HCT116 (cell line): ENCODE measurements at regions not wholly inside any gene's neighbourhood (a gene's known extent, or its start where the extent isn't known, plus 50 kb on each side); places are given as distances from the start of the nearest gene placed in this dataset.

Experiments used
- ATAC-seq: fragments of 200-7000 bp; cut with Tn5 transposase; 2 replicates; pipeline ENCODE4 v1.9.1; 2020; ENCODE audit warnings: mild to moderate bottlenecking, moderate library complexity
- BruUV-seq: library from RNA; stranded (reverse); fragments of 400-500 nt; replicated peaks from 2 replicates; lab custom pipeline; 2021; lab: Mats Ljungman, UMichigan
- CTCF ChIA-PET: fragments of 300-600 bp; sonication (Branson Sonifier 250); formaldehyde crosslinking; loops from one replicate; lab custom pipeline; 2021; ENCODE audit warnings: antibody characterized with exemption; lab: Charles Lee
- POLR2A ChIA-PET: fragments of 300-600, 350-600 bp; sonication (Branson Sonifier 250); formaldehyde crosslinking; loops from one replicate; lab custom pipeline; 2021; ENCODE audit warnings: antibody characterized with exemption; lab: Charles Lee
- RAD21 ChIA-PET, 2 experiments: fragments of 300-600 bp; sonication (Branson Sonifier 250); formaldehyde crosslinking; loops; one replicate each; lab custom pipeline; 2023; ENCODE audit warnings: low total read pairs in 2 of 2; ENCODE audit not compliant: uncharacterized antibody in 2 of 2, unreplicated experiment in 2 of 2, low non-redundant PET in 1 of 2; lab: Charles Lee
- DNase-seq: peaks from one replicate; pipeline ENCODE4 v3.0.0-alpha.2; 2010; ENCODE audit warnings: low read depth, low spot score
- H2AFZ ChIP-seq: fragments of 200-600 bp; shearing (Covaris generic), sonication (generic); 2 replicates; pipeline ENCODE4 v1.6.1; 2017; ENCODE audit warnings: low read depth, mixed run types, mixed read lengths, antibody characterized with exemption, low read length; ENCODE audit not compliant: poor library complexity, severe bottlenecking
- H3K27ac ChIP-seq: 2 replicates; pipeline ENCODE4 v1.5.1; 2012; ENCODE audit warnings: low read depth, low read length
- H3K27me3 ChIP-seq: fragments of 200-600 bp; sonication (generic); 2 replicates; pipeline ENCODE4 v1.6.1; 2016; ENCODE audit warnings: mixed run types, low read length, mixed read lengths; ENCODE audit not compliant: insufficient read depth
- H3K36me3 ChIP-seq, 2 experiments: fragments of 200-500 bp in 1 of 2; fragments of 200-600 bp in 1 of 2; sonication (Bioruptor generic) in 1 of 2; sonication (generic) in 1 of 2; 2 replicates each; pipeline versions ENCODE4 v1.5.1 to v1.6.1; 2014 to 2016; ENCODE audit warnings: low read length in 2 of 2, inconsistent platforms in 1 of 2, mixed read lengths in 1 of 2, mixed run types in 1 of 2; ENCODE audit not compliant: insufficient read depth in 2 of 2, control insufficient read depth in 1 of 2
- H3K4me1 ChIP-seq, 2 experiments: fragments of 200-600 bp in 1 of 2; sonication (generic) in 1 of 2; 2 replicates each; pipeline versions ENCODE4 v1.5.1 to v1.6.1; 2012 to 2017; ENCODE audit warnings: low read length in 2 of 2, inconsistent platforms in 1 of 2, mild to moderate bottlenecking in 1 of 2, mixed read lengths in 1 of 2, mixed run types in 1 of 2, moderate library complexity in 1 of 2; ENCODE audit not compliant: insufficient read depth in 2 of 2, control insufficient read depth in 1 of 2
- H3K4me2 ChIP-seq: fragments of 200-600 bp; sonication (generic); 2 replicates; pipeline ENCODE4 v1.6.1; 2017; ENCODE audit warnings: mixed run types, low read length, mixed read lengths
- H3K4me3 ChIP-seq, 2 experiments: fragments of 200-600 bp in 1 of 2; sonication (generic) in 1 of 2; replicated peaks in 1 of 2; 2 replicates each; pipeline ENCODE4 v1.5.1; 2011 to 2016; ENCODE audit warnings: low read length in 2 of 2, control low read depth in 1 of 2, low read depth in 1 of 2, mild to moderate bottlenecking in 1 of 2, mixed read lengths in 1 of 2, mixed run types in 1 of 2
- H3K79me2 ChIP-seq: fragments of 200-600 bp; sonication (generic); 2 replicates; pipeline ENCODE4 v1.6.1; 2017; ENCODE audit warnings: mild to moderate bottlenecking, mixed run types, low read length, moderate library complexity, mixed read lengths; ENCODE audit not compliant: insufficient read depth
- H3K9ac ChIP-seq: fragments of 200-600 bp; sonication (generic); 2 replicates; pipeline ENCODE4 v1.6.1; 2016; ENCODE audit warnings: low read length, mixed read lengths
- H3K9me2 ChIP-seq: fragments of 200-600 bp; sonication (generic), shearing (Covaris generic); 2 replicates; pipeline ENCODE4 v1.6.1; 2017; ENCODE audit warnings: mixed run types, mild to moderate bottlenecking, moderate library complexity; ENCODE audit not compliant: insufficient read depth
- H3K9me3 ChIP-seq, 2 experiments: fragments of 200-500 bp in 1 of 2; fragments of 200-600 bp in 1 of 2; sonication (Bioruptor generic) in 1 of 2; sonication (generic) in 1 of 2; 2 replicates each; pipeline ENCODE4 v1.6.1; 2014 to 2017; ENCODE audit warnings: low read length in 2 of 2, mixed read lengths in 2 of 2, inconsistent platforms in 1 of 2, low read depth in 1 of 2, mild to moderate bottlenecking in 1 of 2, mixed run types in 1 of 2, moderate library complexity in 1 of 2; ENCODE audit not compliant: control insufficient read depth in 1 of 2, insufficient read depth in 1 of 2
- H4K20me1 ChIP-seq: fragments of 200-600 bp; sonication (generic), shearing (Covaris generic); 2 replicates; pipeline ENCODE4 v1.6.1; 2017; ENCODE audit warnings: mixed run types, mild to moderate bottlenecking, moderate library complexity; ENCODE audit not compliant: insufficient read depth
- CBX3 ChIP-seq: IDR thresholded peaks from 2 replicates; pipeline ENCODE4 v1.6.1; 2012; ENCODE audit warnings: low read depth
- CEBPB ChIP-seq: IDR thresholded peaks from 2 replicates; pipeline ENCODE4 v1.6.1; 2012; ENCODE audit warnings: low read depth
- EGR1 ChIP-seq: IDR thresholded peaks from 2 replicates; pipeline ENCODE4 v1.6.1; 2012; ENCODE audit warnings: low read depth
- EZH2 ChIP-seq: fragments of 200-600 bp; sonication (generic); IDR thresholded peaks from 2 replicates; pipeline ENCODE4 v1.6.1; 2017; ENCODE audit warnings: antibody characterized with exemption, mixed run types
- EZH2phosphoT487 ChIP-seq: fragments of 200-600 bp; IDR thresholded peaks from 2 replicates; pipeline ENCODE4 v1.6.1; 2018; ENCODE audit warnings: antibody characterized with exemption, borderline replicate concordance
- JUND ChIP-seq: IDR thresholded peaks from 2 replicates; pipeline ENCODE4 v1.6.1; 2012
- POLR2A ChIP-seq: IDR thresholded peaks from 2 replicates; pipeline ENCODE4 v1.7.0; 2011; ENCODE audit warnings: borderline replicate concordance; ENCODE audit not compliant: insufficient read depth, insufficient read length; ENCODE audit errors: extremely low read depth
- POLR2AphosphoS5 ChIP-seq: IDR thresholded peaks from 2 replicates; pipeline ENCODE4 v1.6.1; 2011; ENCODE audit warnings: mild to moderate bottlenecking, low read depth, low read length, moderate library complexity
- SIN3A ChIP-seq: IDR thresholded peaks from 2 replicates; pipeline ENCODE4 v1.6.1; 2012; ENCODE audit warnings: low read depth
- SRF ChIP-seq: IDR thresholded peaks from 2 replicates; pipeline ENCODE4 v1.6.1; 2012; ENCODE audit warnings: low read depth
- TCF7L2 ChIP-seq: IDR thresholded peaks from 2 replicates; pipeline ENCODE4 v1.7.0; 2011; ENCODE audit warnings: borderline replicate concordance, inconsistent platforms; ENCODE audit not compliant: insufficient read depth, insufficient read length; ENCODE audit errors: extremely low read depth
- YY1 ChIP-seq: IDR thresholded peaks from 2 replicates; pipeline ENCODE4 v1.6.1; 2011; ENCODE audit warnings: low read length, low read depth, moderate library complexity, mild to moderate bottlenecking; ENCODE audit not compliant: insufficient replicate concordance; ENCODE audit errors: extremely low read depth
- ZFX ChIP-seq: fragments of 450-650 bp; IDR thresholded peaks from 2 replicates; pipeline ENCODE4 v1.6.1; 2017
- ZNF274 ChIP-seq: fragments of 200-500 bp; sonication (Bioruptor generic); IDR thresholded peaks from 2 replicates; pipeline ENCODE4 v1.6.1; 2014; ENCODE audit warnings: mild to moderate bottlenecking, low read depth, low read length, inconsistent platforms
- intact Hi-C: fragments of 100-400 bp; cut with micrococcal nuclease; formaldehyde crosslinking; loops from 2 replicates; pipeline ENCODE4 v1.10.0; 2022
- TF ChIP-seq, protein P1 (sequence below): IDR thresholded peaks from 2 replicates; pipeline ENCODE4 v1.6.1; 2011; ENCODE audit warnings: mild to moderate bottlenecking, low read length, moderate library complexity; ENCODE audit not compliant: insufficient replicate concordance; ENCODE audit errors: extremely low read depth
- TF ChIP-seq, protein P2 (sequence below): IDR thresholded peaks from 2 replicates; pipeline ENCODE4 v1.6.1; 2012
- TF ChIP-seq, protein P3 (sequence below): IDR thresholded peaks from 2 replicates; pipeline ENCODE4 v1.6.1; 2012

DNA sequence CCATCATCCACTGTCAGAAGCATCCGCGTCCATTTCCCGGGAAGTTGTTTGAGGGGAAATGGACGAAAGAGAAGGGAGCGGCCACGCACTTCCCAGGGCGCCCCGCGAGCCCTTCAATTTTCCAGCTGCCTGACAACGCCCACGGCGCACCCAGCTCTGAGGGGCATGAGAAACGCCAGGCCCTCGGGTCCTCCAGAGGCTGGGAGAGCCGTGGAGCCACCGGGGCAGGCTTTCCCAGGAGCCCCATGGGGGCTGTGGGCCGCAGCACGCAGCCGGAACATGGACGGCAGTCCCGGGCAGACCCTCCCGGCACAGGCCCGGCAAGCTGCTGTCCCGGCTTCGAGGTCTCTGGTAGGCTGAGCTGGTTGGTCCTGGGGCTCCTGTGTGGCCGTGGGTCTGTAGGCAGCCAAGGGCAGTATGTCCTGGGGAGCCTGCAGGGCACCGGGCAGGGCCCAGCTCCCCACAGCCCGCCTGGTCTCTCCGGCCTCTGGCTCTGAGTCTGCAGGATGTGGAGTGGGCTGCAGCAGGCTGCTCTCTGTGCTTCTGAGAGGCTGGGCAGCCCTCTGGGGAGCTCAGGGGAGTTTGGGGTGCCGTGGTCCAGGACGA lies 115.2 kb downstream of the FAM53A start:
- POLR2A ChIA-PET, result no interaction called here
- no TSS peak for BruUV-seq
- CTCF ChIA-PET, result no interaction called here

More for the DNA sequence above, 115.2 kb downstream of the FAM53A start:
- Histone ChIP-seq H3K27me3 (no peaks in the 10 kb centered on the region), H3K4me1 (peaks cover 13 to 34% of the 10 kb centered on the region in 2 experiments), H3K9ac (no peak overlapping the region), H4K20me1 (no peaks in the 10 kb centered on the region), H3K4me3 (no peak overlapping the region), H3K9me3 (no peaks in the 10 kb centered on the region), H2AFZ (no peak overlapping the region), H3K9me2 (no peaks in the 10 kb centered on the region), H3K4me2 (no peak overlapping the region), H3K36me3 (no peaks in the 10 kb centered on the region), H3K79me2 (no peaks in the 10 kb centered on the region), H3K27ac (no peak overlapping the region)
- RAD21 ChIA-PET, result no interaction called here
- no peak for DNase-seq
- intact Hi-C loops, result no loop called here
- TF ChIP-seq POLR2A (no peak), ZFX (no peak), EZH2phosphoT487 (no peak), JUND (no peak), CEBPB (no peak), POLR2AphosphoS5 (no peak), YY1 (no peak), SRF (no peak), SIN3A (no peak), EZH2 (no peak), CBX3 (no peak), EGR1 (no peak), ZNF274 (no peak), TCF7L2 (no peak)
- TF ChIP-seq, protein P1, sequence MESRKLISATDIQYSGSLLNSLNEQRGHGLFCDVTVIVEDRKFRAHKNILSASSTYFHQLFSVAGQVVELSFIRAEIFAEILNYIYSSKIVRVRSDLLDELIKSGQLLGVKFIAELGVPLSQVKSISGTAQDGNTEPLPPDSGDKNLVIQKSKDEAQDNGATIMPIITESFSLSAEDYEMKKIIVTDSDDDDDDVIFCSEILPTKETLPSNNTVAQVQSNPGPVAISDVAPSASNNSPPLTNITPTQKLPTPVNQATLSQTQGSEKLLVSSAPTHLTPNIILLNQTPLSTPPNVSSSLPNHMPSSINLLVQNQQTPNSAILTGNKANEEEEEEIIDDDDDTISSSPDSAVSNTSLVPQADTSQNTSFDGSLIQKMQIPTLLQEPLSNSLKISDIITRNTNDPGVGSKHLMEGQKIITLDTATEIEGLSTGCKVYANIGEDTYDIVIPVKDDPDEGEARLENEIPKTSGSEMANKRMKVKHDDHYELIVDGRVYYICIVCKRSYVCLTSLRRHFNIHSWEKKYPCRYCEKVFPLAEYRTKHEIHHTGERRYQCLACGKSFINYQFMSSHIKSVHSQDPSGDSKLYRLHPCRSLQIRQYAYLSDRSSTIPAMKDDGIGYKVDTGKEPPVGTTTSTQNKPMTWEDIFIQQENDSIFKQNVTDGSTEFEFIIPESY, result no peak
- TF ChIP-seq, protein P2, sequence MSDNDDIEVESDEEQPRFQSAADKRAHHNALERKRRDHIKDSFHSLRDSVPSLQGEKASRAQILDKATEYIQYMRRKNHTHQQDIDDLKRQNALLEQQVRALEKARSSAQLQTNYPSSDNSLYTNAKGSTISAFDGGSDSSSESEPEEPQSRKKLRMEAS, result no peak
- TF ChIP-seq, protein P3, sequence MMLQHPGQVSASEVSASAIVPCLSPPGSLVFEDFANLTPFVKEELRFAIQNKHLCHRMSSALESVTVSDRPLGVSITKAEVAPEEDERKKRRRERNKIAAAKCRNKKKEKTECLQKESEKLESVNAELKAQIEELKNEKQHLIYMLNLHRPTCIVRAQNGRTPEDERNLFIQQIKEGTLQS, result no peak
- no peak for ATAC-seq
